Activated naive CD8-positive, alpha-beta T cell treated with anti-CD3 and anti-CD28 coated beads, Interleukin-2, amount 50 U/mL, for 24 hours (primary cell): ENCODE measurements at regions not wholly inside any gene's neighbourhood (a gene's known extent, or its start where the extent isn't known, plus 50 kb on each side); places are given as distances from the start of the nearest gene placed in this dataset.
A peak's percentile ranks its signal among the peaks of the same experiment; 100 is the strongest.

Experiments used
- ATAC-seq: fragments of 150-1000 bp; cut with Tn5 transposase; one replicate; pipeline ENCODE4 v1.10.0; 2021
- DNase-seq: peaks from one replicate; pipeline ENCODE4 v3.0.0; 2021
- H3K27ac Mint-ChIP-seq: one replicate; pipeline ENCODE4 v1.8.0; 2021; ENCODE audit warnings: mild to moderate bottlenecking, mixed read lengths
- H3K27me3 Mint-ChIP-seq: one replicate; pipeline ENCODE4 v1.8.0; 2021; ENCODE audit warnings: mixed read lengths
- H3K36me3 Mint-ChIP-seq: one replicate; pipeline ENCODE4 v1.8.0; 2021; ENCODE audit warnings: low read depth, mixed read lengths
- H3K4me1 Mint-ChIP-seq: one replicate; pipeline ENCODE4 v1.8.0; 2021; ENCODE audit warnings: mixed read lengths
- H3K4me3 Mint-ChIP-seq: one replicate; pipeline ENCODE4 v1.8.0; 2021; ENCODE audit warnings: mild to moderate bottlenecking, moderate library complexity, mixed read lengths
- H3K9me3 Mint-ChIP-seq: one replicate; pipeline ENCODE4 v1.8.0; 2021; ENCODE audit warnings: mixed read lengths

- Mint-ChIP-seq H3K4me1 (no peaks in the 10 kb centered on the region), H3K27ac (no peak overlapping the region), H3K36me3 (no peaks in the 10 kb centered on the region), H3K4me3 (no peak overlapping the region), H3K27me3 (no peaks in the 10 kb centered on the region), H3K9me3 (no peaks in the 10 kb centered on the region)
- DNase-seq (peak; percentile 91), ATAC-seq (peak; percentile 43)
Measured at GRCh38 chr1:182143154-182143657, 81.7 kb upstream of the ZNF648 start.

DNA sequence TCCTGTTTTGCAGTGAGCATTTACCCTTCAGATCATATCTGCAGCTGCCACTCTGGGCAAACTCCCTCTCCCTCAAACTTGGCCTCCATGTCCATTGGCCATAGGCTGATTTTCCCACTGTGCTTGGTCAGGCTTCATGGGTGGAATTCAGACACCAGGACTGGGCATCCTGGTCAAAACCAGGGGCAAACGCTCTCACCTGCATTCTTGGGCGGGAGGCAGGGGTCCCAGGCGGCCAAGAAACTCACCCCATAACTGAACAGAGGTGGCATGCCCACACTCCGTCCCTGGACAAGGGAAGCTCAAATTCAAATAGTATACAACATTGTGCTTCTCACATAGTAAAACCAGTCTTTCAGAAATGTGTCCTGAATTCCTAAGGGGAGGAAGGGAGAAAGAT lies 81.1 kb upstream of the ZNF648 start:
- H3K27me3 Mint-ChIP-seq = no peaks in the 10 kb centered on the region
- ATAC-seq (no peak), DNase-seq (no peak)
- H3K9me3 Mint-ChIP-seq = no peaks in the 10 kb centered on the region
- no peaks in the 10 kb centered on the region for H3K4me1 Mint-ChIP-seq
- no peak overlapping the region for H3K4me3 Mint-ChIP-seq
- no peaks in the 10 kb centered on the region for H3K36me3 Mint-ChIP-seq
- no peak overlapping the region for H3K27ac Mint-ChIP-seq

- Mint-ChIP-seq H3K27ac (no peak overlapping the region), H3K36me3 (no peaks in the 10 kb centered on the region), H3K27me3 (no peaks in the 10 kb centered on the region), H3K4me3 (no peak overlapping the region), H3K4me1 (peaks cover 5% of the 10 kb centered on the region), H3K9me3 (no peaks in the 10 kb centered on the region)
- DNase-seq (no peak), ATAC-seq (no peak)
Measured at GRCh38 chr1:182141040-182141439, 79.5 kb upstream of the ZNF648 start.

DNA sequence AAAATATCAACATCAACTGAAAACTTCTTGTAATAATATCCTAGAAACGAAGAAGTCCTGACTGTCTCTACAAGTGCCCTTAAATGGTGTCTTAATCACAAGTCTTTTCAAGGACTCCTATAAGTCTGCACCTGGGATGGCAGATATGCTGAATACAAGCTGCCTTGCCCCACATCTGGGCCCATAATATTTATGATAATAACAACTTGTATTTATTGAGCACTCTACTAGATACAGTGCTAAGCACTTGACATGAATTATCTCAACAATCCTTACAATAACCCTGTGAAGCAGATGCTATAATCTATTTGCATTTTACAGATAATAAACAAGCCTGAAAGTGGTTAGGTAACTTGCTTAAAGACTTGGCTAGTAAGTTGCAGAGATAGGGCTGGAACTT lies 78.0 kb upstream of the ZNF648 start:
- H3K4me3 Mint-ChIP-seq = no peak overlapping the region
- peaks cover 5% of the 10 kb centered on the region for H3K4me1 Mint-ChIP-seq
- H3K27ac Mint-ChIP-seq = no peak overlapping the region
- ATAC-seq (no peak), DNase-seq (no peak)
- H3K36me3 Mint-ChIP-seq = no peaks in the 10 kb centered on the region
- peaks cover 6% of the 10 kb centered on the region for H3K9me3 Mint-ChIP-seq
- no peaks in the 10 kb centered on the region for H3K27me3 Mint-ChIP-seq

DNA sequence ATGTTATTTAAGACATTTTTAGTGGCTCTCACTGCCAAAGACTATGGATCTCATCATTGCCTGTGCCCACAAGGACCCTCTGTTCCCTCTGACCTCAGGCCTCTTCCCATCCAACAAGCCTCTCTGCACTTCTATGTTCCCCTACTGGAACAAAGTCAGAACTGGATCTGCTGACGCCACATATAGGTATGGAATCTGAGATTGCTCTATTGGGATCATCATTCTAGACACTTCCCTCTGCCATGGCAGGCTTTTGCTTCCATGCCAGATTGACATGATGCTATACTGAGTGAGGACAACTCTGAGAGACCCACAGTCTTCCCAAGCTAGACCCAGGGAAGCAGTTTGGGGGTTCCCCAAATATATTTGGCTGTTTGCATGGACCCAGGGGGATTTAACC lies 76.0 kb upstream of the ZNF648 start:
- no peak overlapping the region for H3K27ac Mint-ChIP-seq
- peaks cover 5% of the 10 kb centered on the region for H3K4me1 Mint-ChIP-seq

DNA sequence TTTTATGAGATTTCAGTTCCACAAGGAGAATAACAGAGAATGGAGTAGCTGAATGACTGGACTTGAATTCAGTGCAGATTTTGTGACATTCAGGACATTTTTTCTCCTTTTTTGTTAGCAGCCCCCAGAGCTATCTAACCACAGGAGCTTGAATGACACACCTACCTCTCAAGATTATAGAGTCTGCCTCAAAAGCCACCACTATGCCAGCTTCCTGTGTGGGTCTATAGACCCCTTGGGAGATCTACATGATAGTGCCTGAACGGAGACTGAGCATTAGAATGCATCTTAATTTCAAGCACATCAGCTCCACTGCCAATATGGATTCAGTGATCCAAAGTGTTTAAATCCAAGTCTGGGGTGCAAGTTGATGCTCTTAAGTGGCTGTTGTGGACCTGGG lies 74.4 kb upstream of the ZNF648 start:
- ATAC-seq (no peak), DNase-seq (no peak)
- Mint-ChIP-seq H3K27me3 (no peaks in the 10 kb centered on the region), H3K4me1 (peaks cover 5% of the 10 kb centered on the region), H3K36me3 (no peaks in the 10 kb centered on the region), H3K9me3 (peaks cover 15% of the 10 kb centered on the region), H3K27ac (no peak overlapping the region), H3K4me3 (no peak overlapping the region)

More for the DNA sequence above, 76.0 kb upstream of the ZNF648 start:
- H3K9me3 Mint-ChIP-seq = peaks cover 15% of the 10 kb centered on the region
- H3K27me3 Mint-ChIP-seq = no peaks in the 10 kb centered on the region
- ATAC-seq (no peak), DNase-seq (no peak)
- no peaks in the 10 kb centered on the region for H3K36me3 Mint-ChIP-seq
- H3K4me3 Mint-ChIP-seq = no peak overlapping the region

GRCh38 chr1:182134257-182134656 lies 72.7 kb upstream of the ZNF648 start:
- Mint-ChIP-seq H3K36me3 (no peaks in the 10 kb centered on the region), H3K27ac (no peak overlapping the region), H3K4me1 (peaks cover 5% of the 10 kb centered on the region), H3K9me3 (peaks cover 15% of the 10 kb centered on the region), H3K4me3 (no peak overlapping the region), H3K27me3 (no peaks in the 10 kb centered on the region)
- DNase-seq (no peak), ATAC-seq (no peak)

GRCh38 chr1:182133181-182133580 lies 71.7 kb upstream of the ZNF648 start:
- Mint-ChIP-seq H3K27ac (no peak overlapping the region), H3K36me3 (no peaks in the 10 kb centered on the region)

DNA sequence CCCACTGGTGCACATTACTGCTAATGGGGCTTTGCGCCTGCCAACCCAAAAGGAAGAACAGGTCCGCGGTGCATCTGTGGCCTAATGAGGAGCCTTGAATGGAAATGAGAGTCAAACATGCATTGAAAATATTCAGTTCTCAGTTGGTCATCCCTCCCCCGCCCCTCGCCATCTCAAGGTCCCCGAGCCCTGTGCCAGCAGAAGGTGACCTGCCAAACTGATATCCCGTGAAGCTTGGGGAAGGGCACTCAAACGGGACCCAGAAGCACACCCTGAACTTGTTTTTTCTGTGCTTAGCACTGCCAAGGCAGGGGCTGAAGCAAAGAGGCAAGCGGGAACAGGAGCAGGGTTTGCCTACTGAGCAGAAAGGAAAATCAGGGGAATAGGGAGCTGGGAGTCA lies 67.9 kb upstream of the ZNF648 start:
- H3K9me3 Mint-ChIP-seq = peaks cover 8% of the 10 kb centered on the region
- H3K27me3 Mint-ChIP-seq = no peaks in the 10 kb centered on the region
- no peaks in the 10 kb centered on the region for H3K4me1 Mint-ChIP-seq
- no peak for ATAC-seq
- no peak overlapping the region for H3K27ac Mint-ChIP-seq
- DNase-seq = no peak
- H3K36me3 Mint-ChIP-seq = no peaks in the 10 kb centered on the region
- H3K4me3 Mint-ChIP-seq = no peak overlapping the region

More at GRCh38 chr1:182133181-182133580, 71.7 kb upstream of the ZNF648 start:
- Mint-ChIP-seq H3K9me3 (peaks cover 15% of the 10 kb centered on the region), H3K4me1 (peaks cover 5% of the 10 kb centered on the region), H3K27me3 (no peaks in the 10 kb centered on the region), H3K4me3 (no peak overlapping the region)
- DNase-seq (no peak), ATAC-seq (no peak)

GRCh38 chr1:182128502-182128901 lies 67.0 kb upstream of the ZNF648 start:
- no peaks in the 10 kb centered on the region for H3K9me3 Mint-ChIP-seq
- H3K36me3 Mint-ChIP-seq = no peaks in the 10 kb centered on the region
- no peaks in the 10 kb centered on the region for H3K27me3 Mint-ChIP-seq
- DNase-seq = no peak
- no peak overlapping the region for H3K4me3 Mint-ChIP-seq
- H3K27ac Mint-ChIP-seq = no peak overlapping the region
- no peak for ATAC-seq
- H3K4me1 Mint-ChIP-seq = no peaks in the 10 kb centered on the region

- DNase-seq = no peak
- no peak overlapping the region for H3K4me3 Mint-ChIP-seq
- H3K9me3 Mint-ChIP-seq = no peaks in the 10 kb centered on the region
- no peaks in the 10 kb centered on the region for H3K36me3 Mint-ChIP-seq
- no peaks in the 10 kb centered on the region for H3K27me3 Mint-ChIP-seq
- H3K27ac Mint-ChIP-seq = no peak overlapping the region
- no peak for ATAC-seq
- H3K4me1 Mint-ChIP-seq = no peaks in the 10 kb centered on the region
Measured at GRCh38 chr1:182127656-182128055, 66.1 kb upstream of the ZNF648 start.

- Mint-ChIP-seq H3K27ac (no peak overlapping the region), H3K9me3 (no peaks in the 10 kb centered on the region), H3K4me3 (no peak overlapping the region), H3K4me1 (no peaks in the 10 kb centered on the region), H3K36me3 (no peaks in the 10 kb centered on the region), H3K27me3 (no peaks in the 10 kb centered on the region)
- ATAC-seq = no peak
- no peak for DNase-seq
Measured at GRCh38 chr1:182126272-182126800, 64.8 kb upstream of the ZNF648 start.

DNA sequence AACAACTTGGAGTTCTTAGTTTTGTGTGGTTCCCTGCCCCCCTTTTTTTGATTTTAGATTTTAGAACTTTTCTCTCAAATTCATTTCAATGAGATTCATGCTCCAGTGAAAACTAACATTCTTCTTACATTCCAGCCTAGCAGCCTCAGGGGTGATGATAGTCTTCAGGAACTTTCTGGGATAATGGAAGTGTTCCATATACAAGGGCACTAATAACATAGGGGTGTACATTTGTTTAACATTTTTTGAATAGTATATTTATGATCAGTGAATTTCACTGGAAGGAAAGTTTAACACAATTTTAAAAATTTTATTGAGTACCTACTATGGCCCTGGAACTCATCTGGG lies 61.4 kb upstream of the ZNF648 start:
- H3K27ac Mint-ChIP-seq = no peak overlapping the region
- H3K4me3 Mint-ChIP-seq = no peak overlapping the region
- H3K9me3 Mint-ChIP-seq = no peaks in the 10 kb centered on the region
- no peaks in the 10 kb centered on the region for H3K27me3 Mint-ChIP-seq
- no peak for DNase-seq
- H3K36me3 Mint-ChIP-seq = no peaks in the 10 kb centered on the region
- no peaks in the 10 kb centered on the region for H3K4me1 Mint-ChIP-seq
- ATAC-seq = no peak

DNA sequence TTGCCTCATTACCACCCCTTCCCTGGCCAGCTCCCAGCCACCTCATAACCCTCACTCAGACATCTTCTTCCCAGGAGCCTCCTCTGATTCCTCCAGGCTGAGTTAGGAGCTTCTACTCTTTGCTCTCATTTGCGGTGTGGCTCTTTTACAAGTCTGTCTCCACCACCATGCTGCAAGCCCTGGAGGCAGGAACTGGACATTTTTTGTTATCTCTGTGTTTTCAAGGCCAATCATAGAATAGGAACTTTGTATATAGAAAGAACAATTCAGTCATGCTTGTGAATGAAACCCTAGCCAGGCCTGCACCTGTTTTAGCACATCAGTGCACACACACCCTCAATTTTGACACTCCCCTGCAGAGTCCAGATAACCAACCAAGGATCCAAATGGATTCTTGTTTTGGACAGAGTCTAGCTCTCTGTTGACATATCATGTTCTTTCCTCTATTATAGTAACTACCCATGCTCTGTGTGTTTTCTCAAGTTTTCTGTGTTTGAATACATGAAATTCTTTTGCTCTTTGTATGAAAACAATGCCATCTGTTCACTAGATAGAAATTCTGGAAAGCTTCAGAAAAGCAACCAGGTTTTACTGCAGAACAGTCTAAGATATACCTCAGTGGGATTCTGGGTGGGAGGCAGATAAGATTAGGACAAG lies 60.9 kb upstream of the ZNF648 start:
- ATAC-seq (no peak), DNase-seq (no peak)
- H3K9me3 Mint-ChIP-seq = no peaks in the 10 kb centered on the region
- no peaks in the 10 kb centered on the region for H3K4me1 Mint-ChIP-seq
- no peak overlapping the region for H3K4me3 Mint-ChIP-seq
- no peaks in the 10 kb centered on the region for H3K27me3 Mint-ChIP-seq
- H3K36me3 Mint-ChIP-seq = no peaks in the 10 kb centered on the region
- no peak overlapping the region for H3K27ac Mint-ChIP-seq

GRCh38 chr1:182121787-182122186 lies 60.3 kb upstream of the ZNF648 start:
- H3K4me3 Mint-ChIP-seq = no peak overlapping the region
- ATAC-seq = no peak
- DNase-seq = no peak
- H3K9me3 Mint-ChIP-seq = no peaks in the 10 kb centered on the region
- H3K27ac Mint-ChIP-seq = no peak overlapping the region
- H3K27me3 Mint-ChIP-seq = peaks cover 3% of the 10 kb centered on the region
- no peaks in the 10 kb centered on the region for H3K4me1 Mint-ChIP-seq
- no peaks in the 10 kb centered on the region for H3K36me3 Mint-ChIP-seq
